ENCODE measurements at regions not wholly inside any gene's neighbourhood (a gene's known extent, or its start where the extent isn't known, plus 50 kb on each side); places are given as distances from the start of the nearest gene placed in this dataset.

GRCh38 chr5:164303646-164304215, 798.3 kb downstream of the MAT2B start:
- H3K36me3 ChIP-seq (replicated peaks; ENCODE audit: insufficient read depth, low read depth), result no peaks in the 10 kb centered on the region
- H3K4me2 ChIP-seq, result no peak overlapping the region
- no peak overlapping the region for H3K4me3 ChIP-seq
- H3K9me3 ChIP-seq (ENCODE audit: low read depth), result no peaks in the 10 kb centered on the region
- TF ChIP-seq EZH2phosphoT487 (IDR thresholded peaks at IDR 0.05; ENCODE audit: low read depth, severe bottlenecking, unreplicated experiment) (no peak), CTCF (IDR thresholded peaks at IDR 0.05; ENCODE audit: poor library complexity) (no peak), EZH2 (IDR thresholded peaks at IDR 0.05; ENCODE audit: borderline replicate concordance) (no peak)
- WGBS (ENCODE audit: low lambda C conversion rate, missing lambda C conversion rate), result 58% methylated on average over 2 of the region's 2 CpGs
- H3K27me3 ChIP-seq, result no peaks in the 10 kb centered on the region
- H3K79me2 ChIP-seq, result no peaks in the 10 kb centered on the region
- DNase-seq (ENCODE audit: low spot score), result no peak
- no peaks in the 10 kb centered on the region for H3K9me2 ChIP-seq (replicated peaks; ENCODE audit: insufficient read depth)
- no peak overlapping the region for H2AFZ ChIP-seq
- H3K4me1 ChIP-seq (ENCODE audit: insufficient read depth), result no peaks in the 10 kb centered on the region
- H3K27ac ChIP-seq, result no peak overlapping the region
- H4K20me1 ChIP-seq (ENCODE audit: insufficient read depth, poor library complexity, severe bottlenecking), result no peaks in the 10 kb centered on the region

DNA sequence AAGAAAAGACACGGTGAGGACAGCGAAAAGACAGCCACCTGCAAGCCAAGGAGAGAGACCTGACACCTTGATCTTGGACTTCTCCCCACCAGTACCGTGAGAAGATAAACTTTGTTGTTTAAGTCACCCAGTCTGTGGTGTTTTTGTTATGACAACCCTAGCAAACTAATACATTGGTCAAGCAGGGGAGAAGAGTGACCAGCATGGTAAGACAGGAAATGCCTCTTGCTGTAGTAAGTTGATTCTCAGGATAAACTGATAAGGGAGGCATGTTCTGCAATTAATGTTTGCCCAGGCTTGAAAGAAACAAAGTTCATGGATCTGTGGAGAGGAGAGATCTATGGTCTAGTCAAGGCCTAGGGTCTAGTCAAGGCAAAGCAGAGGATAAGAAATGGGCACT, 801.2 kb downstream of the MAT2B start:
- Histone ChIP-seq H3K4me3 (no peak overlapping the region), H3K4me1 (ENCODE audit: insufficient read depth) (no peaks in the 10 kb centered on the region), H3K36me3 (replicated peaks; ENCODE audit: insufficient read depth, low read depth) (no peaks in the 10 kb centered on the region), H2AFZ (no peak overlapping the region), H4K20me1 (ENCODE audit: insufficient read depth, poor library complexity, severe bottlenecking) (no peaks in the 10 kb centered on the region), H3K27ac (no peak overlapping the region), H3K4me2 (no peak overlapping the region), H3K9me2 (replicated peaks; ENCODE audit: insufficient read depth) (no peaks in the 10 kb centered on the region), H3K9me3 (ENCODE audit: low read depth) (no peaks in the 10 kb centered on the region), H3K79me2 (no peaks in the 10 kb centered on the region), H3K27me3 (no peaks in the 10 kb centered on the region)
- TF ChIP-seq EZH2 (IDR thresholded peaks at IDR 0.05; ENCODE audit: borderline replicate concordance) (no peak), CTCF (IDR thresholded peaks at IDR 0.05; ENCODE audit: poor library complexity) (no peak), EZH2phosphoT487 (IDR thresholded peaks at IDR 0.05; ENCODE audit: low read depth, severe bottlenecking, unreplicated experiment) (no peak)
- 94% methylated on average over 3 of the region's 3 CpGs for WGBS (ENCODE audit: low lambda C conversion rate, missing lambda C conversion rate)
- DNase-seq (ENCODE audit: low spot score), result no peak

GRCh38 chr5:164312801-164313200, 807.4 kb downstream of the MAT2B start:
- no peak for DNase-seq (ENCODE audit: low spot score)
- no peak overlapping the region for H2AFZ ChIP-seq
- H3K9me2 ChIP-seq (replicated peaks; ENCODE audit: insufficient read depth), result no peaks in the 10 kb centered on the region
- no peak for TF ChIP-seq CTCF (IDR thresholded peaks at IDR 0.05; ENCODE audit: poor library complexity)
- no peak for TF ChIP-seq EZH2phosphoT487 (IDR thresholded peaks at IDR 0.05; ENCODE audit: low read depth, severe bottlenecking, unreplicated experiment)
- TF ChIP-seq EZH2 (IDR thresholded peaks at IDR 0.05; ENCODE audit: borderline replicate concordance), result no peak
- no peak overlapping the region for H3K4me2 ChIP-seq
- no peaks in the 10 kb centered on the region for H3K9me3 ChIP-seq (ENCODE audit: low read depth)
- H3K4me1 ChIP-seq (ENCODE audit: insufficient read depth), result no peaks in the 10 kb centered on the region
- no peak overlapping the region for H3K4me3 ChIP-seq
- H3K27ac ChIP-seq, result no peak overlapping the region
- no peaks in the 10 kb centered on the region for H4K20me1 ChIP-seq (ENCODE audit: insufficient read depth, poor library complexity, severe bottlenecking)
- no peaks in the 10 kb centered on the region for H3K27me3 ChIP-seq
- H3K79me2 ChIP-seq, result no peaks in the 10 kb centered on the region
- no peaks in the 10 kb centered on the region for H3K36me3 ChIP-seq (replicated peaks; ENCODE audit: insufficient read depth, low read depth)
- 92% methylated on average over 5 of the region's 5 CpGs for WGBS (ENCODE audit: low lambda C conversion rate, missing lambda C conversion rate)

GRCh38 chr5:164317676-164318075, 812.3 kb downstream of the MAT2B start:
- no peaks in the 10 kb centered on the region for H4K20me1 ChIP-seq (ENCODE audit: insufficient read depth, poor library complexity, severe bottlenecking)
- H3K27ac ChIP-seq, result no peak overlapping the region
- H3K4me1 ChIP-seq (ENCODE audit: insufficient read depth), result no peaks in the 10 kb centered on the region
- 94% methylated on average over 1 of the region's 1 CpG for WGBS (ENCODE audit: low lambda C conversion rate, missing lambda C conversion rate)
- no peak overlapping the region for H2AFZ ChIP-seq
- TF ChIP-seq CTCF (IDR thresholded peaks at IDR 0.05; ENCODE audit: poor library complexity) (no peak), EZH2phosphoT487 (IDR thresholded peaks at IDR 0.05; ENCODE audit: low read depth, severe bottlenecking, unreplicated experiment) (no peak), EZH2 (IDR thresholded peaks at IDR 0.05; ENCODE audit: borderline replicate concordance) (no peak)
- H3K27me3 ChIP-seq, result no peaks in the 10 kb centered on the region
- H3K36me3 ChIP-seq (replicated peaks; ENCODE audit: insufficient read depth, low read depth), result no peaks in the 10 kb centered on the region
- no peaks in the 10 kb centered on the region for H3K9me2 ChIP-seq (replicated peaks; ENCODE audit: insufficient read depth)
- DNase-seq (ENCODE audit: low spot score), result no peak
- no peaks in the 10 kb centered on the region for H3K9me3 ChIP-seq (ENCODE audit: low read depth)
- no peak overlapping the region for H3K4me3 ChIP-seq
- no peak overlapping the region for H3K4me2 ChIP-seq
- H3K79me2 ChIP-seq, result no peaks in the 10 kb centered on the region

Data from hepatocyte (in vitro differentiated cells).